HG02981 (cell line): ENCODE measurements at regions not wholly inside any gene's neighbourhood (a gene's known extent, or its start where the extent isn't known, plus 50 kb on each side); places are given as distances from the start of the nearest gene placed in this dataset.

Experiments
- ATAC-seq: cut with Tn5 transposase; IDR thresholded peaks from one replicate; pipeline ENCODE4 v1.9.1; 2021; ENCODE audit warnings: mild to moderate bottlenecking, moderate library complexity; ENCODE audit not compliant: unreplicated experiment

GRCh38 chr6:140320081-140321080 lies 945.9 kb upstream of the CITED2 start:
- no peak for ATAC-seq

GRCh38 chr6:140319209-140319608 lies 944.8 kb upstream of the CITED2 start:
- peak; percentile 86 for ATAC-seq

GRCh38 chr6:140318408-140318807 lies 944.0 kb upstream of the CITED2 start:
- ATAC-seq: no peak

- no peak for ATAC-seq
These were observed 943.5 kb upstream of the CITED2 start for GRCh38 chr6:140317950-140318349.

GRCh38 chr6:140316966-140317365 lies 942.5 kb upstream of the CITED2 start:
- ATAC-seq: no peak

GRCh38 chr6:140314682-140315081 lies 940.2 kb upstream of the CITED2 start:
- ATAC-seq: no peak

GRCh38 chr6:140311146-140311545 lies 936.7 kb upstream of the CITED2 start:
- no peak for ATAC-seq

GRCh38 chr6:140303218-140303949 lies 928.9 kb upstream of the CITED2 start:
- ATAC-seq: no peak

- ATAC-seq: no peak
These were observed 925.9 kb upstream of the CITED2 start for GRCh38 chr6:140300331-140300730.

- ATAC-seq: no peak
These were observed 914.7 kb upstream of the CITED2 start for GRCh38 chr6:140289186-140289585.

- no peak for ATAC-seq
These were observed 911.7 kb upstream of the CITED2 start for GRCh38 chr6:140285998-140286690.

- ATAC-seq: no peak
These were observed 911.0 kb upstream of the CITED2 start for GRCh38 chr6:140285471-140285870.

- ATAC-seq: no peak
These were observed 910.4 kb upstream of the CITED2 start for GRCh38 chr6:140284871-140285270.

- no peak for ATAC-seq
These were observed 908.7 kb upstream of the CITED2 start for GRCh38 chr6:140283197-140283596.

GRCh38 chr6:140281767-140282166 lies 907.3 kb upstream of the CITED2 start:
- ATAC-seq: no peak

GRCh38 chr6:140281236-140281635 lies 906.8 kb upstream of the CITED2 start:
- no peak for ATAC-seq

- no peak for ATAC-seq
These were observed 902.3 kb upstream of the CITED2 start for GRCh38 chr6:140276719-140277118.

- no peak for ATAC-seq
These were observed 901.7 kb upstream of the CITED2 start for GRCh38 chr6:140276133-140276532.

- ATAC-seq: no peak
These were observed 901.3 kb upstream of the CITED2 start for GRCh38 chr6:140275725-140276124.

- ATAC-seq: no peak
These were observed 900.1 kb upstream of the CITED2 start for GRCh38 chr6:140274548-140274947.

GRCh38 chr6:140271759-140272377 lies 897.4 kb upstream of the CITED2 start:
- peak; percentile 97 for ATAC-seq
